ENCODE measurements at regions not wholly inside any gene's neighbourhood (a gene's known extent, or its start where the extent isn't known, plus 50 kb on each side); places are given as distances from the start of the nearest gene placed in this dataset.
"Not testable (repeated sequence)": the region's sequence is repeated elsewhere in the genome, so short reads cannot be mapped to it uniquely, and the experiment has no call there.

GRCh38 chr2:36302911-36303310 lies 52.7 kb upstream of the CRIM1 start:
- H3K36me3 ChIP-seq (ENCODE audit: control insufficient read depth in 1 of 2, insufficient read depth in 2 of 2, low read length in 2 of 2): no peaks in the 10 kb centered on the region
- H3K4me3 ChIP-seq (ENCODE audit: low read depth in 1 of 2, low read length in 2 of 2): no peak overlapping the region
- no peaks in the 10 kb centered on the region for H3K4me1 ChIP-seq (ENCODE audit: control insufficient read depth in 1 of 2, insufficient read depth in 2 of 2, low read length in 2 of 2)
- no peak overlapping the region for H3K27ac ChIP-seq (ENCODE audit: low read length)
- H3K27me3 ChIP-seq (ENCODE audit: low read depth, low read length): no peaks in the 10 kb centered on the region
- no peaks in the 10 kb centered on the region for H3K9me3 ChIP-seq (ENCODE audit: control insufficient read depth in 1 of 2, low read length in 2 of 2)

DNA sequence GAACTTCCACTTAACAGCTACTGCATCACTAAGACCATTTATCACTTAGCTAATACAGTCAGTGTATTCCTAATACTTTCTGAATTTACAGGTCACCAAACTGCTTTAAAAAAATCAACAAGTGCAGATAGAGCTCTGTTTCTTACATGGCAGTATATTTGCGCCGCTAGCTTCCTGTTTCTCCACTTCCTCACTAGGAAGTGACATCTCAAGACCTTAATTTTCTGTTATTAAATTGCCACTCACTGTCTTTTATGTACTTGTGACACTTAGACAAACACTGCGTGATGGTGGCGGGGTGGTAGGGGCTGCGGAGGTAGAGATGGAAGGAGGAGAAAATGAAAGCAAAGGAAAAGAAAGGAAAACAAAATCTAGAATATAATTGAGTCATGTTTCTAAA lies 53.7 kb upstream of the CRIM1 start:
- H3K4me1 ChIP-seq (ENCODE audit: control insufficient read depth in 1 of 2, insufficient read depth in 2 of 2, low read length in 2 of 2): no peaks in the 10 kb centered on the region
- H3K9me3 ChIP-seq (ENCODE audit: control insufficient read depth in 1 of 2, low read length in 2 of 2): no peaks in the 10 kb centered on the region
- H3K4me3 ChIP-seq (ENCODE audit: low read depth in 1 of 2, low read length in 2 of 2): no peak overlapping the region
- H3K36me3 ChIP-seq (ENCODE audit: control insufficient read depth in 1 of 2, insufficient read depth in 2 of 2, low read length in 2 of 2): no peaks in the 10 kb centered on the region
- no peak overlapping the region for H3K27ac ChIP-seq (ENCODE audit: low read length)
- no peaks in the 10 kb centered on the region for H3K27me3 ChIP-seq (ENCODE audit: low read depth, low read length)

DNA sequence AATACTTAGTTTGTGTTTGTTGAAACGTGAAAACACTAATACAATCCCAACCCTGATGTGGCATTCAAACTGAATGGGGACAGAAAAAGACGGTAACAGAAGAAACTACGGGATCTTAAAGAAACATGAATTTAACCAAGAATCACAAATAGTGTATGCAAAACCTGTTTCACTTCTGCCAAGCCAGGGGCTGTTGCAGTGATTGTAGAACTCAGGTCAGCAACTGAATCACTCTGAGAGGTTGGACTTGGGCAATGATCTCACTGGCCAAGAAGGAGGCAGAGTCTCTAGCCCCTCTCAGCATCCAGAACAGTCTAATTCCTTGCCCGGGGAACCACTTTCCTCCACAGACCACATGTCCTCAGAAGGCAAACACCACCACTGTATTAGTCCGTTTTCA lies 54.9 kb upstream of the CRIM1 start:
- H3K4me3 ChIP-seq (ENCODE audit: low read depth in 1 of 2, low read length in 2 of 2): no peak overlapping the region
- no peaks in the 10 kb centered on the region for H3K36me3 ChIP-seq (ENCODE audit: control insufficient read depth in 1 of 2, insufficient read depth in 2 of 2, low read length in 2 of 2)
- H3K4me1 ChIP-seq (ENCODE audit: control insufficient read depth in 1 of 2, insufficient read depth in 2 of 2, low read length in 2 of 2): no peaks in the 10 kb centered on the region
- no peaks in the 10 kb centered on the region for H3K9me3 ChIP-seq (ENCODE audit: control insufficient read depth in 1 of 2, low read length in 2 of 2)
- no peaks in the 10 kb centered on the region for H3K27me3 ChIP-seq (ENCODE audit: low read depth, low read length)
- no peak overlapping the region for H3K27ac ChIP-seq (ENCODE audit: low read length)

DNA sequence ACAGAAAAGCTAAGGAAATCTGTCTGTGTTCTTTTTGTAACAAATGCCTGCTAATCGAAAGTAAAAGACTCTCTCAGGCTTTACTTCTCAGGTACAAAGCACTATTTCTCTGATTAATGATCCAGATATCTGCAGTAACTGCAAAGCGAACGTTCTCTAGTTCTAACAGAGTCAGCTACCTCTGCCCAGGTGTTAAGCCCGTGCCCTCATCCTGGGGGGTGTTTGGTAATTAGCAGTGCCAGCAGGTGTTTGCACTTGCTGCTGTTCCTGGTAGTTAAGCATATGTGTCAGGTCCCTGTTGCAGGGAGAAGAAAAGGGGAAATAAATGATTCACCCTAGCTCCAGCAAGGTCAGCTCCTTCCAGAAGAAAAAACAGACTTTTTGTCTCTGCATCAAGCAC lies 58.8 kb upstream of the CRIM1 start:
- Histone ChIP-seq H3K9me3 (ENCODE audit: control insufficient read depth in 1 of 2, low read length in 2 of 2) (no peaks in the 10 kb centered on the region), H3K27ac (ENCODE audit: low read length) (no peak overlapping the region), H3K4me1 (ENCODE audit: control insufficient read depth in 1 of 2, insufficient read depth in 2 of 2, low read length in 2 of 2) (no peaks in the 10 kb centered on the region), H3K27me3 (ENCODE audit: low read depth, low read length) (no peaks in the 10 kb centered on the region), H3K4me3 (ENCODE audit: low read depth in 1 of 2, low read length in 2 of 2) (no peak overlapping the region), H3K36me3 (ENCODE audit: control insufficient read depth in 1 of 2, insufficient read depth in 2 of 2, low read length in 2 of 2) (no peaks in the 10 kb centered on the region)

DNA sequence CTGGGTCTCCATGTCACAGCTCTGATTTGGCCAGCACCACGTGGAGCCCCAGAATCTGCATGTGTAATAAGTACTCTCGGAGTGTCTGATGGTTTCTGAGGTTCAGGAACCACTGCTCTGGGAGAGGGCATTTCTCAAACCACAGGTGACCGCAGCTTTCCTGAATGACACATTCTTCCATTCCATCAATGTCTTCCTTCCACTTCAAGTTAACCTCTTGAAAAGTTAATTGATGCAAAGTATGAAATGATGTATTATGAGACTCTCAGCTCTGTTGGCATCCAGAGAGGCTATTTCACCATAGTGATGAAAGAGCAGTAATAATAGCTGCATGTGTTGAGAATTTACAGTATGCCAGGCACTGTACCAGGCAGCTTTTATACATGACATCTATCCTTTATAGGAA lies 61.3 kb upstream of the CRIM1 start:
- no peaks in the 10 kb centered on the region for H3K27me3 ChIP-seq (ENCODE audit: low read depth, low read length)

DNA sequence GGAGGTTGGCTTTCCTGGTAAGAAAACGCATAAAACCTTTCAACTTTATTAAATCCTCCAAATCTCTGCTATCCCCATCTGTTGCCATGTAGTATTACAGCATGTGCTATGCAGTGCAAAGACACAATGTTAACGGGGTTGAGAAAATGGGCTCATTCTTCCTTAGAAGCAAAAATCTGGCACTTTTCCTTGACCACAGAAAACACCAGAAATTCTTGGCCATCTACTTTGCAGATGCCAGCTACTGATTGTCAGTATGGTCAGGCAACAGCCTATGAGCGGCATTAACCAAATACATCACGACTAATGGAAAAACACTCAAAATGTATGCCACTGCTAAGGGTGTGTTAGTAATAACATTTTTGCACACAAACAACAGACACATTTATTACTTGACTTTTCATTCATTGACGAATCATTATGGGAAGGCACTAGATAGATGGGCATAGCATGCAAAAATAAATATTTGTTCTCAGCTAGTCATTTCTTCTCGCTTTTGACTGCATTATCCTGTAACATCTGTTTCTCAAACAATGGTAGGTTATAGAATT lies 65.2 kb upstream of the CRIM1 start:
- no peaks in the 10 kb centered on the region for H3K4me1 ChIP-seq (ENCODE audit: control insufficient read depth in 1 of 2, insufficient read depth in 2 of 2, low read length in 2 of 2)
- H3K9me3 ChIP-seq (ENCODE audit: control insufficient read depth in 1 of 2, low read length in 2 of 2): no peaks in the 10 kb centered on the region
- no peak overlapping the region for H3K27ac ChIP-seq (ENCODE audit: low read length)
- H3K4me3 ChIP-seq (ENCODE audit: low read depth in 1 of 2, low read length in 2 of 2): no peak overlapping the region
- H3K27me3 ChIP-seq (ENCODE audit: low read depth, low read length): no peaks in the 10 kb centered on the region
- no peaks in the 10 kb centered on the region for H3K36me3 ChIP-seq (ENCODE audit: control insufficient read depth in 1 of 2, insufficient read depth in 2 of 2, low read length in 2 of 2)

More for the DNA sequence above, 61.3 kb upstream of the CRIM1 start:
- Histone ChIP-seq H3K4me3 (ENCODE audit: low read depth in 1 of 2, low read length in 2 of 2) (no peak overlapping the region), H3K36me3 (ENCODE audit: control insufficient read depth in 1 of 2, insufficient read depth in 2 of 2, low read length in 2 of 2) (no peaks in the 10 kb centered on the region), H3K27ac (ENCODE audit: low read length) (no peak overlapping the region), H3K4me1 (ENCODE audit: control insufficient read depth in 1 of 2, insufficient read depth in 2 of 2, low read length in 2 of 2) (no peaks in the 10 kb centered on the region), H3K9me3 (ENCODE audit: control insufficient read depth in 1 of 2, low read length in 2 of 2) (no peaks in the 10 kb centered on the region)

- no peaks in the 10 kb centered on the region for H3K9me3 ChIP-seq (ENCODE audit: control insufficient read depth in 1 of 2, low read length in 2 of 2)
- H3K27me3 ChIP-seq (ENCODE audit: low read depth, low read length): no peaks in the 10 kb centered on the region
- H3K36me3 ChIP-seq (ENCODE audit: control insufficient read depth in 1 of 2, insufficient read depth in 2 of 2, low read length in 2 of 2): no peaks in the 10 kb centered on the region
- H3K4me1 ChIP-seq (ENCODE audit: control insufficient read depth in 1 of 2, insufficient read depth in 2 of 2, low read length in 2 of 2): no peaks in the 10 kb centered on the region
- H3K4me3 ChIP-seq (ENCODE audit: low read depth in 1 of 2, low read length in 2 of 2): no peak overlapping the region
- H3K27ac ChIP-seq (ENCODE audit: low read length): no peak overlapping the region
Observed at GRCh38 chr2:36289731-36290130, 65.8 kb upstream of the CRIM1 start.

GRCh38 chr2:36287363-36288275 lies 68.0 kb upstream of the CRIM1 start:
- Histone ChIP-seq H3K4me3 (ENCODE audit: low read depth in 1 of 2, low read length in 2 of 2) (no peak overlapping the region), H3K27me3 (ENCODE audit: low read depth, low read length) (no peaks in the 10 kb centered on the region), H3K36me3 (ENCODE audit: control insufficient read depth in 1 of 2, insufficient read depth in 2 of 2, low read length in 2 of 2) (no peaks in the 10 kb centered on the region), H3K9me3 (ENCODE audit: control insufficient read depth in 1 of 2, low read length in 2 of 2) (no peaks in the 10 kb centered on the region), H3K4me1 (ENCODE audit: control insufficient read depth in 1 of 2, insufficient read depth in 2 of 2, low read length in 2 of 2) (no peaks in the 10 kb centered on the region), H3K27ac (ENCODE audit: low read length) (no peak overlapping the region)

- H3K27me3 ChIP-seq (ENCODE audit: low read depth, low read length); H3K36me3 ChIP-seq (ENCODE audit: control insufficient read depth in 1 of 2, insufficient read depth in 2 of 2, low read length in 2 of 2); H3K4me3 ChIP-seq (ENCODE audit: low read depth in 1 of 2, low read length in 2 of 2); H3K9me3 ChIP-seq (ENCODE audit: control insufficient read depth in 1 of 2, low read length in 2 of 2); H3K4me1 ChIP-seq (ENCODE audit: control insufficient read depth in 1 of 2, insufficient read depth in 2 of 2, low read length in 2 of 2); H3K27ac ChIP-seq (ENCODE audit: low read length): not testable (repeated sequence)
Observed at GRCh38 chr2:36279506-36279905, 76.1 kb upstream of the CRIM1 start.

- Histone ChIP-seq H3K27me3 (ENCODE audit: low read depth, low read length) (no peaks in the 10 kb centered on the region), H3K27ac (ENCODE audit: low read length) (no peak overlapping the region), H3K36me3 (ENCODE audit: control insufficient read depth in 1 of 2, insufficient read depth in 2 of 2, low read length in 2 of 2) (no peaks in the 10 kb centered on the region), H3K9me3 (ENCODE audit: control insufficient read depth in 1 of 2, low read length in 2 of 2) (no peaks in the 10 kb centered on the region), H3K4me3 (ENCODE audit: low read depth in 1 of 2, low read length in 2 of 2) (no peak overlapping the region), H3K4me1 (ENCODE audit: control insufficient read depth in 1 of 2, insufficient read depth in 2 of 2, low read length in 2 of 2) (no peaks in the 10 kb centered on the region)
Observed at GRCh38 chr2:36277881-36278523, 77.6 kb upstream of the CRIM1 start.

GRCh38 chr2:36277146-36277808 lies 78.3 kb upstream of the CRIM1 start:
- Histone ChIP-seq H3K36me3 (ENCODE audit: control insufficient read depth in 1 of 2, insufficient read depth in 2 of 2, low read length in 2 of 2) (no peaks in the 10 kb centered on the region), H3K27ac (ENCODE audit: low read length) (no peak overlapping the region), H3K27me3 (ENCODE audit: low read depth, low read length) (no peaks in the 10 kb centered on the region), H3K9me3 (ENCODE audit: control insufficient read depth in 1 of 2, low read length in 2 of 2) (no peaks in the 10 kb centered on the region), H3K4me1 (ENCODE audit: control insufficient read depth in 1 of 2, insufficient read depth in 2 of 2, low read length in 2 of 2) (no peaks in the 10 kb centered on the region), H3K4me3 (ENCODE audit: low read depth in 1 of 2, low read length in 2 of 2) (no peak overlapping the region)
